HEK293 (cell line): ENCODE measurements at regions not wholly inside any gene's neighbourhood (a gene's known extent, or its start where the extent isn't known, plus 50 kb on each side); places are given as distances from the start of the nearest gene placed in this dataset.

ENCODE experiments used
- CTCF ChIA-PET: fragments of 350-600 bp; formaldehyde crosslinking; extraction: SDS; loops from one replicate; lab custom pipeline; 2021; ENCODE audit warnings: antibody characterized with exemption; lab: Yijun Ruan, JAX
- POLR2A ChIA-PET: fragments of 300-600 bp; formaldehyde crosslinking; extraction: SDS; loops from one replicate; lab custom pipeline; 2020; ENCODE audit warnings: antibody characterized with exemption, inconsistent platforms; lab: Yijun Ruan, JAX
- H3K27ac ChIP-seq: fragments of 200-500 bp; sonication (Bioruptor generic); 2 replicates; pipeline ENCODE4 v1.5.1; 2014; ENCODE audit warnings: low read depth, low read length, control low read depth, inconsistent platforms; ENCODE audit errors: extremely low read depth
- H3K36me3 ChIP-seq, 2 experiments: fragments of 200-500 bp in 1 of 2; sonication (Bioruptor generic) in 1 of 2; 1 replicate in 1 of 2; 2 replicates in 1 of 2; pipeline ENCODE4 v1.5.1; 2014 to 2017; ENCODE audit warnings: inconsistent platforms in 2 of 2, low read length in 2 of 2; ENCODE audit not compliant: control insufficient read depth in 2 of 2, insufficient read depth in 1 of 2
- H3K4me1 ChIP-seq: fragments of 200-500 bp; sonication (Bioruptor generic); 2 replicates; pipeline ENCODE4 v1.5.1; 2014; ENCODE audit warnings: mild to moderate bottlenecking, low read length, inconsistent platforms; ENCODE audit not compliant: control insufficient read depth, insufficient read depth
- H3K4me3 ChIP-seq: 2 replicates; pipeline ENCODE4 v1.5.1; 2011; ENCODE audit warnings: low read depth, mild to moderate bottlenecking, control low read depth, low read length, moderate library complexity
- H3K9me3 ChIP-seq: fragments of 200-500 bp; sonication (Bioruptor generic); 2 replicates; pipeline ENCODE4 v1.5.1; 2014; ENCODE audit warnings: low read depth, low read length, inconsistent platforms; ENCODE audit not compliant: control insufficient read depth, insufficient read depth
- GLI2 ChIP-seq: fragments of 450-650 bp; formaldehyde crosslinking; IDR thresholded peaks from 2 replicates; pipeline ENCODE4; 2017; ENCODE audit warnings: missing biosample characterization, missing genetic modification characterization, low read depth, borderline replicate concordance
- OSR2 ChIP-seq: fragments of 450-650 bp; formaldehyde crosslinking; IDR thresholded peaks from 2 replicates; pipeline ENCODE4 v1.5.1; 2016; ENCODE audit warnings: missing biosample characterization, missing genetic modification characterization
- WT1 ChIP-seq: fragments of 450-650 bp; formaldehyde crosslinking; IDR thresholded peaks from 2 replicates; pipeline ENCODE4 v1.5.1; 2016; ENCODE audit warnings: missing biosample characterization, missing genetic modification characterization
- YY2 ChIP-seq: fragments of 450-650 bp; formaldehyde crosslinking; IDR thresholded peaks from 2 replicates; pipeline ENCODE4 v1.5.1; 2016; ENCODE audit warnings: missing biosample characterization, missing genetic modification characterization
- ZBTB17 ChIP-seq: fragments of 450-650 bp; formaldehyde crosslinking; IDR thresholded peaks from 2 replicates; pipeline ENCODE4 v1.5.1; 2016; ENCODE audit warnings: missing biosample characterization, missing genetic modification characterization
- ZBTB8A ChIP-seq: fragments of 450-650 bp; formaldehyde crosslinking; IDR thresholded peaks from 2 replicates; pipeline ENCODE4 v1.5.1; 2016; ENCODE audit warnings: missing biosample characterization, missing genetic modification characterization
- ZNF16 ChIP-seq: fragments of 450-650 bp; formaldehyde crosslinking; IDR thresholded peaks from 2 replicates; pipeline ENCODE4 v1.5.1; 2016; ENCODE audit warnings: low read depth, missing biosample characterization, missing genetic modification characterization
- ZNF174 ChIP-seq: fragments of 450-650 bp; formaldehyde crosslinking; IDR thresholded peaks from 2 replicates; pipeline ENCODE4 v1.5.0; 2017; ENCODE audit warnings: missing biosample characterization, mild to moderate bottlenecking, missing genetic modification characterization
- ZNF214 ChIP-seq: fragments of 450-650 bp; formaldehyde crosslinking; IDR thresholded peaks from 2 replicates; pipeline ENCODE4 v1.5.1; 2017; ENCODE audit warnings: missing biosample characterization, mild to moderate bottlenecking, missing genetic modification characterization, borderline replicate concordance
- ZNF416 ChIP-seq: fragments of 450-650 bp; formaldehyde crosslinking; IDR thresholded peaks from 2 replicates; pipeline ENCODE4 v1.5.1; 2016; ENCODE audit warnings: missing biosample characterization, missing genetic modification characterization
- ZNF423 ChIP-seq: fragments of 450-650 bp; formaldehyde crosslinking; IDR thresholded peaks from 2 replicates; pipeline ENCODE4 v1.5.1; 2016; ENCODE audit warnings: missing biosample characterization, missing genetic modification characterization
- ZNF560 ChIP-seq: fragments of 450-650 bp; formaldehyde crosslinking; IDR thresholded peaks from 2 replicates; pipeline ENCODE4 v1.5.1; 2017; ENCODE audit warnings: missing biosample characterization, missing genetic modification characterization, borderline replicate concordance
- ZNF621 ChIP-seq: fragments of 450-650 bp; formaldehyde crosslinking; IDR thresholded peaks from 2 replicates; pipeline ENCODE4 v1.5.1; 2017; ENCODE audit warnings: missing biosample characterization, missing genetic modification characterization
- ZNF660 ChIP-seq: fragments of 450-650 bp; IDR thresholded peaks from 2 replicates; pipeline ENCODE4 v1.5.1; 2018; ENCODE audit warnings: missing biosample characterization, mild to moderate bottlenecking, missing genetic modification characterization
- ZNF768 ChIP-seq: fragments of 450-650 bp; formaldehyde crosslinking; IDR thresholded peaks from 2 replicates; pipeline ENCODE4 v1.5.1; 2018; ENCODE audit warnings: missing biosample characterization, mild to moderate bottlenecking, missing genetic modification characterization
- TF ChIP-seq, protein P1 (sequence below): fragments of 450-650 bp; formaldehyde crosslinking; IDR thresholded peaks from 2 replicates; pipeline ENCODE4 v1.5.1; 2016; ENCODE audit warnings: missing biosample characterization, missing genetic modification characterization
- TF ChIP-seq, protein P2 (sequence below): sonication (generic); formaldehyde crosslinking; IDR thresholded peaks from 2 replicates; pipeline ENCODE4 v1.8.1; 2022; ENCODE audit warnings: mild to moderate bottlenecking, moderate library complexity, missing genetic modification reagents
- TF ChIP-seq, protein P3 (sequence below): fragments of 450-650 bp; formaldehyde crosslinking; conservative IDR thresholded peaks from 2 replicates; pipeline ENCODE4 v1.5.1; 2016; ENCODE audit warnings: low read depth, missing biosample characterization, missing genetic modification characterization

DNA sequence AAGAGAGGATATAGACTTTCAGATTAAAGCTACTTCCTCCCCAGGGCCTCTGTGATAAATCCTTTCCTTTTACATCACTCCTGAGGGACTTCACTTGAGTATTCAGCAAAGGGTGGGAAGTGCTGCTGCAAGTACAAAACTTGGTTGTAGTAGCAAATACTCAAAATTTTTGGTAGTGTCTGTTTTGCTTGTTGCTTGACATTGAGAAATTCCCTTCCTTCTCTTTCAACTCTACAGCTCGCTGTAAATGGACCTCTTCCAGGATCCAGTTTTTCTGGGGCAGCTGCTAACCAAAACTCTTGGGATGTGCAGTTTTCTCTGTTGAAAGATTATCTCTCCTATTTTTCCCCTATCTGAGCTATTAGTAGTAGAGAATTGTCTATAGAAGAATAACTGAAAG lies 472.0 kb downstream of the CD109 start (continued):
- TF ChIP-seq ZNF621 (tag by site-specific recombination) (no peak), OSR2 (tag by site-specific recombination) (no peak)

DNA sequence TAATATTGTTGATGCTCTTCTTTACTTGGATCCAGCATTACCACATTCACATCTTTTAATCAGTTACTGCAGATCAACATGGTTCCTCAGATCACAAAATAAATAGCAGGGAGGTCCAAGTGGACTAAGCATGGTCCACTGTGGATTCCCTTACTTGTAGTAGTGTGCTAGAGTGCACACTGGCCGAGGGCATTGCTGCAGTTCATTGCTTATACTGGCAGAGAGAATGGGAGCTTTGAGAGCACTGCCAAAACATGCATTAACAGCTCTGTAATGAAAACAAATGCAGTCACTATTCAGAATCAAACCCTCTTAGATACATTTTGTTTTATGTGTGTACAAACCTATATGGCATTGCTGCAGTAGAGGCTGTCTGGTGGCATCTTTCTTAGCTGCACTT lies 471.5 kb downstream of the CD109 start:
- H3K36me3 ChIP-seq, result no peaks in the 10 kb centered on the region
- no peaks in the 10 kb centered on the region for H3K4me1 ChIP-seq
- H3K27ac ChIP-seq, result no peak overlapping the region
- TF ChIP-seq ZNF660 (tag by site-specific recombination) (no peak), ZNF174 (tag by site-specific recombination) (no peak), ZNF16 (tag by site-specific recombination) (no peak), ZBTB17 (tag by site-specific recombination) (no peak), ZNF768 (tag by site-specific recombination) (no peak), ZBTB8A (tag by site-specific recombination) (no peak), WT1 (tag by site-specific recombination) (no peak), ZNF560 (tag by site-specific recombination) (no peak), YY2 (tag by site-specific recombination) (no peak), GLI2 (no peak), ZNF423 (tag by site-specific recombination) (no peak), ZNF416 (tag by site-specific recombination) (no peak), ZNF214 (tag by site-specific recombination) (no peak)
- TF ChIP-seq, protein P1, sequence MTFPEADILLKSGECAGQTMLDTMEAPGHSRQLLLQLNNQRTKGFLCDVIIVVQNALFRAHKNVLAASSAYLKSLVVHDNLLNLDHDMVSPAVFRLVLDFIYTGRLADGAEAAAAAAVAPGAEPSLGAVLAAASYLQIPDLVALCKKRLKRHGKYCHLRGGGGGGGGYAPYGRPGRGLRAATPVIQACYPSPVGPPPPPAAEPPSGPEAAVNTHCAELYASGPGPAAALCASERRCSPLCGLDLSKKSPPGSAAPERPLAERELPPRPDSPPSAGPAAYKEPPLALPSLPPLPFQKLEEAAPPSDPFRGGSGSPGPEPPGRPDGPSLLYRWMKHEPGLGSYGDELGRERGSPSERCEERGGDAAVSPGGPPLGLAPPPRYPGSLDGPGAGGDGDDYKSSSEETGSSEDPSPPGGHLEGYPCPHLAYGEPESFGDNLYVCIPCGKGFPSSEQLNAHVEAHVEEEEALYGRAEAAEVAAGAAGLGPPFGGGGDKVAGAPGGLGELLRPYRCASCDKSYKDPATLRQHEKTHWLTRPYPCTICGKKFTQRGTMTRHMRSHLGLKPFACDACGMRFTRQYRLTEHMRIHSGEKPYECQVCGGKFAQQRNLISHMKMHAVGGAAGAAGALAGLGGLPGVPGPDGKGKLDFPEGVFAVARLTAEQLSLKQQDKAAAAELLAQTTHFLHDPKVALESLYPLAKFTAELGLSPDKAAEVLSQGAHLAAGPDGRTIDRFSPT (tag by site-specific recombination), result no peak
- TF ChIP-seq, protein P2, sequence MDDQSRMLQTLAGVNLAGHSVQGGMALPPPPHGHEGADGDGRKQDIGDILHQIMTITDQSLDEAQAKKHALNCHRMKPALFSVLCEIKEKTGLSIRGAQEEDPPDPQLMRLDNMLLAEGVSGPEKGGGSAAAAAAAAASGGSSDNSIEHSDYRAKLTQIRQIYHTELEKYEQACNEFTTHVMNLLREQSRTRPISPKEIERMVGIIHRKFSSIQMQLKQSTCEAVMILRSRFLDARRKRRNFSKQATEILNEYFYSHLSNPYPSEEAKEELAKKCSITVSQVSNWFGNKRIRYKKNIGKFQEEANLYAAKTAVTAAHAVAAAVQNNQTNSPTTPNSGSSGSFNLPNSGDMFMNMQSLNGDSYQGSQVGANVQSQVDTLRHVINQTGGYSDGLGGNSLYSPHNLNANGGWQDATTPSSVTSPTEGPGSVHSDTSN (CRISPR knock-in tag), result no peak
- TF ChIP-seq, protein P3, sequence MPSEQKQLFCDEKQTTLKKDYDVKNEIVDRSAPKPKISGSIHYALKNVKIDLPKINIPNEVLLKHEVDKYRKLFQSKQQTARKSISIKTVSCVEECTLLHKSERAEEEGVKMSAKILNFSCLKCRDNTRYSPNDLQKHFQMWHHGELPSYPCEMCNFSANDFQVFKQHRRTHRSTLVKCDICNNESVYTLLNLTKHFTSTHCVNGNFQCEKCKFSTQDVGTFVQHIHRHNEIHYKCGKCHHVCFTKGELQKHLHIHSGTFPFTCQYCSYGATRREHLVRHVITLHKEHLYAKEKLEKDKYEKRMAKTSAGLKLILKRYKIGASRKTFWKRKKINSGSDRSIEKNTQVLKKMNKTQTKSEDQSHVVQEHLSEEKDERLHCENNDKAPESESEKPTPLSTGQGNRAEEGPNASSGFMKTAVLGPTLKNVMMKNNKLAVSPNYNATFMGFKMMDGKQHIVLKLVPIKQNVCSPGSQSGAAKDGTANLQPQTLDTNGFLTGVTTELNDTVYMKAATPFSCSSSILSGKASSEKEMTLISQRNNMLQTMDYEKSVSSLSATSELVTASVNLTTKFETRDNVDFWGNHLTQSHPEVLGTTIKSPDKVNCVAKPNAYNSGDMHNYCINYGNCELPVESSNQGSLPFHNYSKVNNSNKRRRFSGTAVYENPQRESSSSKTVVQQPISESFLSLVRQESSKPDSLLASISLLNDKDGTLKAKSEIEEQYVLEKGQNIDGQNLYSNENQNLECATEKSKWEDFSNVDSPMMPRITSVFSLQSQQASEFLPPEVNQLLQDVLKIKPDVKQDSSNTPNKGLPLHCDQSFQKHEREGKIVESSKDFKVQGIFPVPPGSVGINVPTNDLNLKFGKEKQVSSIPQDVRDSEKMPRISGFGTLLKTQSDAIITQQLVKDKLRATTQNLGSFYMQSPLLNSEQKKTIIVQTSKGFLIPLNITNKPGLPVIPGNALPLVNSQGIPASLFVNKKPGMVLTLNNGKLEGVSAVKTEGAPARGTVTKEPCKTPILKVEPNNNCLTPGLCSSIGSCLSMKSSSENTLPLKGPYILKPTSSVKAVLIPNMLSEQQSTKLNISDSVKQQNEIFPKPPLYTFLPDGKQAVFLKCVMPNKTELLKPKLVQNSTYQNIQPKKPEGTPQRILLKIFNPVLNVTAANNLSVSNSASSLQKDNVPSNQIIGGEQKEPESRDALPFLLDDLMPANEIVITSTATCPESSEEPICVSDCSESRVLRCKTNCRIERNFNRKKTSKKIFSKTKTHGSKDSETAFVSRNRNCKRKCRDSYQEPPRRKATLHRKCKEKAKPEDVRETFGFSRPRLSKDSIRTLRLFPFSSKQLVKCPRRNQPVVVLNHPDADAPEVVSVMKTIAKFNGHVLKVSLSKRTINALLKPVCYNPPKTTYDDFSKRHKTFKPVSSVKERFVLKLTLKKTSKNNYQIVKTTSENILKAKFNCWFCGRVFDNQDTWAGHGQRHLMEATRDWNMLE, result no peak
- CTCF ChIA-PET, result interaction anchor here (0.6 kb wide), 1 partner anchor 103 kb away, joined by 3 read pairs; no protein-coding TSS in a partner anchor
- H3K9me3 ChIP-seq, result no peaks in the 10 kb centered on the region
- H3K4me3 ChIP-seq, result no peak overlapping the region
- POLR2A ChIA-PET, result no interaction called here
